Central memory CD4-positive, alpha-beta T cell (primary cell): ENCODE measurements at regions not wholly inside any gene's neighbourhood (a gene's known extent, or its start where the extent isn't known, plus 50 kb on each side); places are given as distances from the start of the nearest gene placed in this dataset.
"Not testable (repeated sequence)": the region's sequence is repeated elsewhere in the genome, so short reads cannot be mapped to it uniquely, and the experiment has no call there.

Experiments
- DNase-seq: peaks from one replicate; pipeline ENCODE4 v3.0.0; 2022

DNA sequence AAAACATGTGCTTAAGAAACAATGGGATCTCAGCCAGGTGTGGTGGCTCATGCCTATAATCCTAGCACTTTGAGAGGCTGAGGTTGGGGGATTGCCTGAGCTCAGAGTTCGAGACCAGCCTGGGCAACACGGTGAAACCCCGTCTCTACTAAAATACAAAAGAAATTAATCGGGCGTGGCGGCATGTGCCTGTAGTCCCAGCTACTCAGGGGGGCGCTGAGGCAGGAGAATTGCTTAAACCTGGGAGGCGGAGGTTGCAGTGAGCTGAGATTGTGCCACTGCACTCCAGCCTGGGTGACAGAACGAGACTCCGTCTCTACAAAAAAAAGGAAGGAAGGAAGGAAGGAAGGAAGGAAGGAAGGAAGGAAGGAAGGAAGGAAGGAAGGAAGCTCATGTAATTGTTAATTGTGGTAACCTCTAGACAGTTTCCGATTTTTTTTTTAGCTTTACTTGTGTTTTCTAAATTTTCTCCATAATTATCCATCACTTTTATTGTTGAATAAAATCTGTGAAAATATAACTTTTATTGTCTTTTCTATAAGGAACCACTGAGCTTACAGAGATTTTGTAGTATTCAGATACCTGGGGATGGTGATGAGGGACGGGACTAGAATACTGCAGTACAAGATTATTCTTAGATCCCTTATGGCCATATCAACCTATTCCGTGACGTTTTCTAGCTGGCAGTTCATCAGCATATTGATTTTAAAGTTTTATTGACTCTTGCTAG is 506.9 kb downstream of the NR2F2 start:
- DNase-seq, result no peak

- DNase-seq, result no peak
Observed at GRCh38 chr15:96838081-96838480, 507.6 kb downstream of the NR2F2 start.

- no peak for DNase-seq
Observed at GRCh38 chr15:96849271-96849900, 518.9 kb downstream of the NR2F2 start.

DNA sequence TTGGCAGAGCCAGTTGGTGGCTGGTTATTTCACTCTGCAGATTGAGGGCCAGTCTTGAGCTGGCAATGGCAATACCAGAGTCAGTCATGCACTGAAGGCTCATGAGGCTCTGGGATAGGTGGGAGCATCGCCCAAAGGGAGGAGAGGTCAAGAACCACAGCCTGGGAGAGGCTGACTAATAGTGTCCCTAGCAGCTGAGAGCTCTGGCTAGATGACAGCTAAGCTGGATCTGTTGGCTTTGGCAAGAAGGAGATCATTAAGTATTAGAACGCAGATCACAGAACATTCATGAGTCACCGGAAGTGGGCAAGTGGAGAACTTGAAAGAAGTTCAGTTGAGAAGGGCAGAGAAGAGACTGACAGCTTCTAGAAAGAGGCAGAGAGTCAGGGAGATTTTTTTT is 521.1 kb downstream of the NR2F2 start:
- DNase-seq, result no peak

DNA sequence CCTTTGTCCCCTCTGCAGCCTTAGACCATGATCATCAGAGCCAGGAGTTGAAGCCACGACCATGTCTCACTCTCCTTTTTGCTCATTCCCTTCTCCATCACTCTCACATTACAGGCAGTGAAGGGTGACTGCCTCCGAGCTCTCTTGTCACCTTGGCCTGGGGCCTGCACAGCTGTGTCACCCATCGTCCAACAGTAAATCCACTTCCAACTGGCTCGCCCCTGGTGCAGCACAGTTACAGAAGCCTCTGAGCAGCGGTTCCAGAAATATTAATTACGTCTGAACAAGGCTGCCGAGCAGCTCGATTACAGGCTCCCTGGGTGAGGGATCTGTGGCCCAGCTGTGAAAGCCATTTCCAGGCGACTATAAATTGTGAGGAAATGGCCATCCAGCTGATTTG is 528.2 kb downstream of the NR2F2 start:
- DNase-seq, result no peak

GRCh38 chr15:96860741-96861140 is 530.2 kb downstream of the NR2F2 start:
- DNase-seq, result no peak

GRCh38 chr15:96867992-96868391 is 537.5 kb downstream of the NR2F2 start:
- DNase-seq, result no peak

DNA sequence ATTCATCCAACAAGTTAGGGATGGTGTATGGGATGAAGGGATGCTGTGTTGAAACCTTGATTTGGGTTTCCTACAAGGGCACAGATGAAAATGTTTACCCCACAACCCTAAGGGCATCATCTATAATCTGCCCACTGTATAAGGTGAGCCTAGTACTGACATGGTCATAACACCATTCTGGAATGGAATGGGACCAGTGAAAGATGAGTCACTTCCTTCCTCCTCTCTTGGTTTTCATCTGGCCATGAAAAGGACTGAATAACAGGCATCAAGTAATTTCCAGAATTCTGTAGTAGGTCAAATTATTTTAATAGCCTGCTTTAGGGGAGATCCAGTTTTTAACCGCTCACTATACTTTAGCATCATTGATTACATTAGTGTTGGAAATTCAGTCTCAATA is 538.6 kb downstream of the NR2F2 start:
- no peak for DNase-seq

DNA sequence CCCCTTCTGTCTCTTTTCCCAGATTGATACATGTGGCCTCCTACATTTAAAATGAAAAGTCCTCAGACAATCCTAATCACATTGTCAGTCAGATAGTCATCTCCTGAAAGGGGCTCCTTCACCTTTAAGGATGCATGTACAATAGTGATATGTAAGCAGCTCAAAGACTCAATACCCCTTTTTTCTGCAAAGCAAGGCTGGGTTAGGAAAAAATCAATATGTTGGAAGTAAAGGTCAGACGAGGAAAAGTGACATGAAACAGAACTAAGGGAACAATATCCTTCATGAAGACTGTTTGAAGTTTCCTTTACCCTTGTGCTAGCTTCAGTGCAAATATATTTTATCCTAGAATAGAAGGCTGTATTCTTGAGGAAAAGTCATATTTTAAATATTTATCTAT is 539.3 kb downstream of the NR2F2 start:
- no peak for DNase-seq

GRCh38 chr15:96870580-96870979 is 540.1 kb downstream of the NR2F2 start:
- no peak for DNase-seq

- not testable (repeated sequence) for DNase-seq
Observed at GRCh38 chr15:96877442-96877841, 546.9 kb downstream of the NR2F2 start.

GRCh38 chr15:96878129-96878528 is 547.6 kb downstream of the NR2F2 start:
- DNase-seq, result no peak

- DNase-seq, result no peak
Observed at GRCh38 chr15:96882121-96882772, 551.7 kb downstream of the NR2F2 start.

DNA sequence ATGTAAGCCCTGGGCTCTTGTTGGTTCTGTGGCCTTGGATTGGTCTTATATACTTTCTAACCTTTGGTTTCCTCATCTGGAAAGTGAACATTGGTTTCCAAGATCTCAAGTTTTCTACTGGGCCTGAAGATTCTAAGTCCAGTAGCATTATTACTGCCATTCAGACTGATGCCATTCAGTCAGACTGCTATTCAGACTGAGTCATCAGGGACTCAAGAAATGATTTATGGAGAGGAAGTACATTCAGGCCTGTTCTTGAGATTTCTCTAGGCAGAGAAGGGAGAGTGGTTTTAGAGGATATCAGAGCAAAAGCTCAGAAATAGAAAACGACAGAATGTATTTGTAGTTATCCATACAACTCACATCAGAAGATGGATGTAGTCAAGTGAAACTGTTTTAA is 557.2 kb downstream of the NR2F2 start:
- DNase-seq, result no peak

DNA sequence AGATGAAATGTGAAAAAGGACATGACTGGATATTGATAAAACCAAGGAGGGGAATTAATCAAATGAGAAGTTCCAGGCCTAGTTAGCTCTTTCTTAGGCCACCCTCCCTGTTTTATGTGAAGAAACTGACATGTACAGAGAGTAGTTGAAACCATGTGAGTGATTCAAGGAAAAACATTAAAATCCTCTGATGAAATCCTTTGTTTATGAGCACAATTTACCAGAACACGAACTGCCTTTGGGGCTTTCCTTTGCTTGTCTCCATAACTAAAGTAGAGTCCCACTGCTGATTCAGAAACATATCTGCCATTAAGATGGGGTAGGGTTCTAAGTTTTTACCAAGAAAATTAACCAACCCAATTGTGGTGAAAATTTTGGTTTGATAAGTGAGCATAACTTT is 558.3 kb downstream of the NR2F2 start:
- no peak for DNase-seq

- DNase-seq, result no peak
Observed at GRCh38 chr15:96889734-96890480, 559.4 kb downstream of the NR2F2 start.

GRCh38 chr15:96891046-96891445 is 560.5 kb downstream of the NR2F2 start:
- no peak for DNase-seq

DNA sequence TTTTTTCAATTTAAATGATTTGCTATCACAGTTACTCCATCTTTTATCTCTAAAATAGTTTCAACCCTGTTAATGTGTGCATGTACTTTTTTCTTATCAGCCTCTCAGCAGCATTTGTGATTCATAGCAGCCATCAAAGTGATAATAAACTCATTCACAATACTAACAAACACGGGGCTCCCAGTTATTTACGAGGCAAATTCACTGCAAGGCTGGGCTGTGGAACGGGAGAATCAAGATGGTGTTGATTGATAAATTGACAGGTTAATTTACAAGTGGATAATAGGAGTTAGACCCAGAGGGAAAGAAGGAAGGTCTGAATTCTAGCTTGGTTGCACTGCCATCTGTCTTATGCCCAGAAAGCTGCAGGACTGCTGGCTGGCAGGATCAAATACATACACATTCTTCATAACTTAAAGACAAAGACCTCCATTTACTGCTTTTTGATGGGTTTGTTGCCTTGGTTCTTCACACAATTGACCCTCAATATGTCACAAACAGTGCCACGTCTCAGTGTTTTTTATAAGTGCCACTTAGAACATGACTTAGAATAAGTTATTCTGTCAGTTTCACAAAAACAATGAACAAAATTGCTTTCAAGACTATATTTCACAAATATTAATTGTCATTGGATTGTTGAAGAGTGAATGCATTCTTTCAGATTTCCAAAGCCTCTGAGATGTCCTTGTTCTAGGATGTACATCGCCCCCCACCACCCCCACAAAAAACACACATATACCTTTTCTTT is 562.8 kb downstream of the NR2F2 start:
- no peak for DNase-seq

GRCh38 chr15:96894659-96895058 is 564.2 kb downstream of the NR2F2 start:
- DNase-seq, result no peak

DNA sequence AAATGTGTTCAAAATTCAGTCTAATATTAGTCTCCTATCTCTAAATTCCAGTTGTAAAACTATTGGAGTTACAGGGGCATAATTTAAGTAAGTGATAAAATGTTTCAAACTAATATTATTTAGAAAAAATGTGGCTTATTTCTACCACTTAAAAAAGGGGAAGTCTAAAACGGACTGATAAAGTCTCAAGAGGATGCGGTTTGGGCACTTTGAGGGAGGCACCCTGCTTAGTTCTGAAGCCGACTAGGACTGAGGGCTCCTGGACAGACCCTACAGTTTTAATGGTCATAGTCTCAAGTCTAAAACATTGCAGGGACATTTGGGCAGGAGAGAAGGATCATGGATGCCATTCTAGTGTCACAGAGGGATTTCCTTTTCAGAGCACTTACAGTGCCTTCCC is 566.3 kb downstream of the NR2F2 start:
- no peak for DNase-seq

- no peak for DNase-seq
Observed at GRCh38 chr15:96914081-96914480, 583.6 kb downstream of the NR2F2 start.

GRCh38 chr15:96916750-96917149 is 586.2 kb downstream of the NR2F2 start:
- no peak for DNase-seq

DNA sequence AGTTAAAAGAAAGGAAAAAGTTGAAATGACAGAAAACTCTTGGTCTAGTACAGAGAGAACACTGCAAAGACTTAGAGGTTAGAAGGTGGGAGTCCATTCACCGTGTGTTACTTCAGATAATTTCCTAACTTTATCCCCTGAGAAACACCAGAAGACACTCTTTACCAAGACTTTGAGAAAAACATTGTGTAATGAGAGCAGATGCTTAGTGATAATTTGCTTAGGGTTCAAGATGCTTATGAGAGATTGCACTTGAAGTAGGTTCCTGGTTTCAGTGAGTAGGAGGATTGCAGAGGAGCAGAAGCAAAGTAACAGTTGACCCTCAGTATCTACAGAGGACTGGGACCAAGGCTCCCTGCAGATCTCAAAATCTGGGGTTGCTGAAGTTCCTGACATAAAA is 594.1 kb downstream of the NR2F2 start:
- no peak for DNase-seq
